IPS-20b (cell line): ENCODE measurements at regions not wholly inside any gene's neighbourhood (a gene's known extent, or its start where the extent isn't known, plus 50 kb on each side); places are given as distances from the start of the nearest gene placed in this dataset.

Source experiments
- H3K27ac ChIP-seq: one replicate; pipeline ENCODE4 v1.5.1; 2013; ENCODE audit warnings: low read length
- H3K27me3 ChIP-seq: 2 replicates; pipeline ENCODE4 v1.6.1; 2013; ENCODE audit warnings: mild to moderate bottlenecking, low read length, inconsistent platforms; ENCODE audit not compliant: insufficient read depth
- H3K36me3 ChIP-seq: 2 replicates; pipeline ENCODE4 v1.6.1; 2013; ENCODE audit warnings: low read depth, mild to moderate bottlenecking, inconsistent platforms, low read length, moderate library complexity; ENCODE audit not compliant: insufficient read depth
- H3K4me1 ChIP-seq: 2 replicates; pipeline ENCODE4 v1.6.1; 2013; ENCODE audit warnings: mild to moderate bottlenecking, control low read depth, inconsistent platforms, low read length, moderate library complexity; ENCODE audit not compliant: insufficient read depth
- H3K4me3 ChIP-seq: 2 replicates; pipeline ENCODE4 v1.5.1; 2013; ENCODE audit warnings: mild to moderate bottlenecking, low read length, inconsistent platforms
- H3K9ac ChIP-seq: 2 replicates; pipeline ENCODE4 v1.6.1; 2013; ENCODE audit warnings: low read depth, mild to moderate bottlenecking, inconsistent platforms, low read length, moderate library complexity
- H3K9me3 ChIP-seq: 2 replicates; pipeline ENCODE4 v1.6.1; 2013; ENCODE audit warnings: mild to moderate bottlenecking, low read depth, low read length, inconsistent platforms; ENCODE audit not compliant: insufficient read depth

DNA sequence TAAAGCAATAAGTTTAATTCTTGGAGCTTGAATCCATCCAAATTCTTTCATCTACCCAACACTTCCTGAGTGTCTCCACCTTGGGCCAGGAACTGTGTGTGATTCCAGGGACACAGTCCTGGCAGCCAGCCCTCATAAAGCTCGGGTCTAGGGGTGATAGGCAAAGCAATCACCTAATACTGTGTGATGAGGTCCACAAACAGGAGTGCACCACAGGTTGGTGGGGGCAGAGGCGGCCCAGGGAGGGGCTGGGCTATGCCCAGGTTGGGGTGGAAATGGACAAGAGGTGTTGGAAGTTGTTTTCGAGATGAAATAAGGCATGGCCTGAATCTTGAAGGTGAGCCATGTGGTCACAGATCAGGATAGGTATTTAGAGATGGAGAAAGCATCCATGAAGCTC, 133.9 kb upstream of the PTCH1 start:
- Histone ChIP-seq H3K9me3 (no peaks in the 10 kb centered on the region), H3K9ac (no peak overlapping the region), H3K27ac (no peak overlapping the region), H3K4me1 (peaks cover 3% of the 10 kb centered on the region; the same call in 1 of the 2 replicates), H3K4me3 (no peak overlapping the region), H3K27me3 (no peaks in the 10 kb centered on the region), H3K36me3 (no peaks in the 10 kb centered on the region)

DNA sequence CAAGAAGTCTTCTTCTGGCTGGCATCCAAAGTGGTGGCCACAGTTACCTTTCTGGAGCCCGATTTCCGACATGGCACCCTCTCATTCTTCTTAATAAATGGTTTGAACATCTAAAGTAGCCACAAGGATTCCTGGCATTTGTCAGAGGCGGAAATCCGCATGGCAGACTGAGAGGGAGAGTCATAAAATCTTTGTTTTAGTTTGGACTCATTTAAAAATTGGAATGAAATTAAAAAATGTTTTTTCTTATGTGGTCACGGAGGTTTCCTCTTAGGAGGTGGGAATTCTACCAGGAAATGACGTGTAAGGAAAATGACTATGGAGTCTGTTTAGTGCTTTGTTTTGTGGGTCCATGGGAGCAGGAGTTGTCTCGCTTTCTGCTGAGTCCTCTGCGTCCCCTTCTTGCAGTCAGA, 133.0 kb upstream of the PTCH1 start:
- Histone ChIP-seq H3K9ac (no peak overlapping the region), H3K4me3 (no peak overlapping the region)

DNA sequence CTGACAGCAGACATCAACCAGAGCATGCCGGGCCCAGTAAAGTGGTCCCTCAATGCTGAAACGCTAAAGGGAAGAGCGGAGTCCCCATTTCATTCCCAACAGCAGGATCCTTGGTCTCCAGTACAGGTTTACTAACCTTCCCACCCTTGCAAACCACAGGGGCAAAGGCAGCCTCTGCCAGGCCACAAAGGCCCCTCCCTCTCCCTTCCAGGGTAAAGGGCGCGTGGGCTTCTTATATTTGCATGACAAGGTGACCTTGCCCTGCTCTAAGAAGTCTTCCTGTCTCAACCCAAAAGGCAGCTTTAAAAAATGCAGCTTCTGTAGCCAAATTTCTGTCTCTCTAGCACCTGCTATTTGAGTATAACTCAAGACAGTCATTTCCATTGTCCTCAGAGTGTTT, 131.5 kb upstream of the PTCH1 start:
- Histone ChIP-seq H3K4me3 (no peak overlapping the region), H3K36me3 (no peaks in the 10 kb centered on the region), H3K27ac (no peak overlapping the region), H3K9ac (no peak overlapping the region), H3K9me3 (no peaks in the 10 kb centered on the region), H3K27me3 (no peaks in the 10 kb centered on the region), H3K4me1 (peaks cover 3% of the 10 kb centered on the region; the same call in 1 of the 2 replicates)

More for the DNA sequence above, 133.0 kb upstream of the PTCH1 start:
- no peaks in the 10 kb centered on the region for H3K36me3 ChIP-seq
- H3K27me3 ChIP-seq, result no peaks in the 10 kb centered on the region
- H3K9me3 ChIP-seq, result no peaks in the 10 kb centered on the region
- no peak overlapping the region for H3K27ac ChIP-seq
- peaks cover 3% of the 10 kb centered on the region; the same call in 1 of the 2 replicates for H3K4me1 ChIP-seq

DNA sequence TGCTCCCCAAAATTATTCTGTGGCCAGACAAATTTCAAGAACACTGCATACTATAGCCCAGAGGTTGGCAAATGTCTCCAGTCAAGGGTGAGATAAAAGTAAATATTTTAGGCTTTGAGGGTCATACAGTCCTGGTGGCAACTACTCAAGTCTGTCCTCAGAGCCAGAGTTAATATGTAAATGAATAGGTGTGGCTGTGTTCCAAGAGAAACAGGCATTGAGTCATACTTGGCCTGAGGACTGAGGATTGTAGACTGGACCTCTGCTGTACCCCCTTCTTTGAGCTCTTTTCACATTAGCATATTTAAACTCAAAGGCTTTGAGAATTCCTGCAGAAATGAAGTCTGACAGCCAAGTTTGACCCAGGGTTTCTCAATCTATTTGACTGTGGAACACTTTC, 129.2 kb upstream of the PTCH1 start:
- no peak overlapping the region for H3K9ac ChIP-seq
- H3K36me3 ChIP-seq, result no peaks in the 10 kb centered on the region
- no peak overlapping the region for H3K27ac ChIP-seq
- H3K4me1 ChIP-seq, result peaks cover 3% of the 10 kb centered on the region; the same call in 1 of the 2 replicates
- no peaks in the 10 kb centered on the region for H3K27me3 ChIP-seq
- no peaks in the 10 kb centered on the region for H3K9me3 ChIP-seq
- H3K4me3 ChIP-seq, result no peak overlapping the region

GRCh38 chr9:95645579-95645978, 128.8 kb upstream of the PTCH1 start:
- no peaks in the 10 kb centered on the region for H3K9me3 ChIP-seq
- no peaks in the 10 kb centered on the region for H3K36me3 ChIP-seq
- no peak overlapping the region for H3K9ac ChIP-seq
- no peak overlapping the region for H3K4me3 ChIP-seq
- peaks cover 3% of the 10 kb centered on the region; the same call in 1 of the 2 replicates for H3K4me1 ChIP-seq
- H3K27me3 ChIP-seq, result no peaks in the 10 kb centered on the region
- no peak overlapping the region for H3K27ac ChIP-seq

DNA sequence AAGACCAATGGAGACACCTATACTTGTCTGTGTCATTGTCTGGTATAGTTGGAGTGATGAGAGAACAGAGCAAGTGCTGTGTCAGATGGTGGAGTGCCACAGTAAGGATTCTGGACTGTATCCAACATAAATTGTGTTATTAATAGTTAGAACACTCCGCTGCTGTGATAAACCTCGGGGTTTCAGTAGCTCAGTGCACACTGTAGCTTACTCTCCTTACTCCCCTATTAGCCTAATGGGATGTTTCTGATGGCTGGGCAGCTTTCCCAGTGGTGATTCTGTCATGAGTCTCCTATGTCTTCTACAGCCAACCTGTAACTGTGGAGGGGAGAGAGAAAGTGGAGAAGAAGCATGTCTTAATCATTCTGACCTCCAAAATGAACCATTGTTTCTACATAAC, 127.6 kb upstream of the PTCH1 start:
- Histone ChIP-seq H3K9ac (no peak overlapping the region), H3K4me3 (no peak overlapping the region), H3K27me3 (no peaks in the 10 kb centered on the region), H3K36me3 (no peaks in the 10 kb centered on the region), H3K4me1 (peaks cover 3% of the 10 kb centered on the region; the same call in 1 of the 2 replicates), H3K9me3 (no peaks in the 10 kb centered on the region), H3K27ac (no peak overlapping the region)

GRCh38 chr9:95643619-95644018, 126.8 kb upstream of the PTCH1 start:
- no peaks in the 10 kb centered on the region for H3K9me3 ChIP-seq
- H3K36me3 ChIP-seq, result no peaks in the 10 kb centered on the region
- peaks cover 3% of the 10 kb centered on the region; the same call in 1 of the 2 replicates for H3K4me1 ChIP-seq
- no peak overlapping the region for H3K9ac ChIP-seq
- H3K4me3 ChIP-seq, result no peak overlapping the region
- H3K27me3 ChIP-seq, result no peaks in the 10 kb centered on the region
- no peak overlapping the region for H3K27ac ChIP-seq

DNA sequence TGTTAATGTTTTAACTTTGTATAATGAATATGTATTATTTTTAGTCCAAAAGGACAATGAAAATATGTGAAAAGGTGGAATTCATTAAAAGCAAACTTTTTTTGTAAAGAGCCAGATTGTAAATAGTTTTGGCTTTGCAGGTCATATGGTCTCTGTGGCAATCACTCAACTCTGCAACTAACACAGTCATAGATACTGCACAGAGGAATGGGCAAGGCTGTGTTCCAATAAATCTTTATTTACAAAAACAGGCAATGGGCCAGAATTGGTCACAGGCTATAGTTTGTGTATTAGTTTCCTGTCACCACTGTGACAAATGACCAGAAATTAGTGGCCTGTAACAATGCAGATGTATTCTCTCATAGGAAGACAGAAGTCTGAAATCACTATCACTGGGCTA, 125.4 kb upstream of the PTCH1 start:
- Histone ChIP-seq H3K4me1 (no peaks in the 10 kb centered on the region), H3K4me3 (no peak overlapping the region), H3K36me3 (no peaks in the 10 kb centered on the region), H3K27ac (no peak overlapping the region), H3K9ac (no peak overlapping the region), H3K9me3 (no peaks in the 10 kb centered on the region), H3K27me3 (no peaks in the 10 kb centered on the region)

DNA sequence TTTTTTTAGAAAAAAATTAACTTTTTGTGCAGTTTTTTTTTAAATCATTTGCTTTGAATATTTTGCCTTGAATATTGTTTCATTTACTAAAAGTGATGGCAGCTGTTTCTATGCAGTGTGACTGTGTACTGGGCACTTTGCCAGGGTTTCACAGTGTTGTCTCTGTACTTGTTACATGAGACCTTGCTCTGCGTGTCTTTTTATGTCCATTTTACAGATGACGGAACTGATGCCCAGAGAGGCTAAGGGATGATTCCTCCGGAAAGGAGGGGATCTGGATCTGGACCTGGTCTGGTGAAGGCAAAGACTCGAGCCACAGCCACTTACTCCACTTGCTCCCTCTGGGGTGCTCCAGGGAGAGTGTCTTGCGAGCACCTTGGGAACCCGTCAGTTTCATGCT, 124.8 kb upstream of the PTCH1 start:
- Histone ChIP-seq H3K36me3 (no peaks in the 10 kb centered on the region), H3K9ac (no peak overlapping the region), H3K4me1 (no peaks in the 10 kb centered on the region), H3K9me3 (no peaks in the 10 kb centered on the region), H3K4me3 (no peak overlapping the region), H3K27me3 (no peaks in the 10 kb centered on the region), H3K27ac (no peak overlapping the region)

GRCh38 chr9:95640336-95640735, 123.6 kb upstream of the PTCH1 start:
- H3K9me3 ChIP-seq, result no peaks in the 10 kb centered on the region
- H3K4me1 ChIP-seq, result no peaks in the 10 kb centered on the region
- H3K4me3 ChIP-seq, result no peak overlapping the region
- H3K36me3 ChIP-seq, result no peaks in the 10 kb centered on the region
- no peak overlapping the region for H3K27ac ChIP-seq
- H3K27me3 ChIP-seq, result no peaks in the 10 kb centered on the region
- H3K9ac ChIP-seq, result no peak overlapping the region

DNA sequence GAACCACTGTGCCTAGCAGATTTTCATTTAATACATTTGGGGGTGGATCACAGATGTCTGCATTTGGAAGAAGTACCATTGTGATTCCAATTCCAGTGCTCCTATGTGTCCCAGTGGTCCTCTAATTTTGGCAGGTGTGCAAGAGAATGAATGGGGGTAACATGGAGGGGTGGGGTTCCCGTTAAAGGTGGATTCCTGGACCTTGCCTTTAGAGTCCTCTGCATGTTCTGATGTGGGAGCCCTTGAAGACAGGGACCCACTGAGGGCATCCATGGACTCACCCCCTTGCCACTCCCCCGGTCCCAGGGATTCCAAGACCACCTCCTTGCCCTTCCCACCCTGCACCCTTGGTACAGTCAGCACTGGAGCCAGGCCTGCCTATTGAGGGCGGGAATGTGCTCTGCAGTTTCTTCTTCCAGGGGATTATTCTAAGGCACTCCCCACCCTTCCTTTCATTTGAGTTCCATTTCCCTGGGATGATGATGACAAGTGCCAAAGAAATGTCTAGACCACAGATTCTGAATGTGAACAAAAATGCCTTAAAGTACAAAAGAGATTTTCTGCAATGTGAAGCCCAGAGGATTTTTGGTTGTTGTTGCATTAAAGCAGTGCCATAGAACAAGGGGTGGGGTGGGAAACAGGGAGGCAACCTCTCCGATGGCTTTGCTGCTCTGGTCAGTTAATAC, 119.4 kb upstream of the PTCH1 start:
- no peak overlapping the region for H3K27ac ChIP-seq
- H3K4me3 ChIP-seq, result no peak overlapping the region
- no peak overlapping the region for H3K9ac ChIP-seq
- H3K36me3 ChIP-seq, result no peaks in the 10 kb centered on the region
- no peaks in the 10 kb centered on the region for H3K9me3 ChIP-seq
- no peaks in the 10 kb centered on the region for H3K4me1 ChIP-seq
- H3K27me3 ChIP-seq, result no peaks in the 10 kb centered on the region; the same call in 1 of the 2 replicates

- no peaks in the 10 kb centered on the region for H3K9me3 ChIP-seq
- no peak overlapping the region for H3K27ac ChIP-seq
- no peak overlapping the region for H3K4me3 ChIP-seq
- no peaks in the 10 kb centered on the region for H3K4me1 ChIP-seq
- no peak overlapping the region for H3K9ac ChIP-seq
- no peaks in the 10 kb centered on the region for H3K36me3 ChIP-seq
- no peaks in the 10 kb centered on the region; the same call in 1 of the 2 replicates for H3K27me3 ChIP-seq
These were observed 117.8 kb upstream of the PTCH1 start for GRCh38 chr9:95634536-95634935.
